Esophagus muscularis mucosa (tissue), 3 donors: ENCODE measurements at regions not wholly inside any gene's neighbourhood (a gene's known extent, or its start where the extent isn't known, plus 50 kb on each side); places are given as distances from the start of the nearest gene placed in this dataset.

Source experiments
- POLR2AphosphoS5 ChIP-seq, 2 donors: sonication (generic); formaldehyde crosslinking; IDR thresholded peaks; one replicate each; pipeline ENCODE4 v1.6.1; 2017; ENCODE audit warnings: antibody characterized with exemption in 2 of 2
- TF ChIP-seq, protein P1 (sequence below), 3 experiments: fragments of 200-600 bp in 2 of 3; fragments of 450-650 bp in 1 of 3; sonication (generic) in 2 of 3; IDR thresholded peaks; one replicate each; pipeline ENCODE4 v1.5.1; 2017 to 2019; ENCODE audit warnings: antibody characterized with exemption in 3 of 3, mild to moderate bottlenecking in 2 of 3, moderate library complexity in 1 of 3

DNA sequence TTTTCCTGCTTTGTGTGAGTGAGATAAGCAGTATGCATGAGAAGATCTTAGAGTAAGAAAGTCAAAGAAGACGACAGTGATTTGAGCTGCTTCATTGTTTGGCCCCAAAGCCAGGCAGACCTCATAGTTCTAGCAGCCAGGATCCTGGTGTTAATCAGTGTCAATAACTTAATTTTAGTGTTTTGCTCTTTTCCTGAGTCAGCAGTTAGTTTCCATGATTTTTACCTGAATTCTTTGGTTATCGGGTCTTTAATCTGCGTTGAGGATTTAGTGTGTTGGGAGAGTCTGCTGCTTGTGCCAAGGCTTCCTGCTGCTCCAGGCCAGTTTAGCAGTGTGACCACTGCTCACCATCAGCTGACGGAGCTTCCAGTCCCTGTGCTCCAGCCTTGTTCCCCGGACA is 241.6 kb upstream of the SOX5 start:
- TF ChIP-seq, protein P1, sequence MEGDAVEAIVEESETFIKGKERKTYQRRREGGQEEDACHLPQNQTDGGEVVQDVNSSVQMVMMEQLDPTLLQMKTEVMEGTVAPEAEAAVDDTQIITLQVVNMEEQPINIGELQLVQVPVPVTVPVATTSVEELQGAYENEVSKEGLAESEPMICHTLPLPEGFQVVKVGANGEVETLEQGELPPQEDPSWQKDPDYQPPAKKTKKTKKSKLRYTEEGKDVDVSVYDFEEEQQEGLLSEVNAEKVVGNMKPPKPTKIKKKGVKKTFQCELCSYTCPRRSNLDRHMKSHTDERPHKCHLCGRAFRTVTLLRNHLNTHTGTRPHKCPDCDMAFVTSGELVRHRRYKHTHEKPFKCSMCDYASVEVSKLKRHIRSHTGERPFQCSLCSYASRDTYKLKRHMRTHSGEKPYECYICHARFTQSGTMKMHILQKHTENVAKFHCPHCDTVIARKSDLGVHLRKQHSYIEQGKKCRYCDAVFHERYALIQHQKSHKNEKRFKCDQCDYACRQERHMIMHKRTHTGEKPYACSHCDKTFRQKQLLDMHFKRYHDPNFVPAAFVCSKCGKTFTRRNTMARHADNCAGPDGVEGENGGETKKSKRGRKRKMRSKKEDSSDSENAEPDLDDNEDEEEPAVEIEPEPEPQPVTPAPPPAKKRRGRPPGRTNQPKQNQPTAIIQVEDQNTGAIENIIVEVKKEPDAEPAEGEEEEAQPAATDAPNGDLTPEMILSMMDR (IDR thresholded peaks at IDR 0.05): no peak
- TF ChIP-seq POLR2AphosphoS5 (IDR thresholded peaks at IDR 0.05): no peak
